Spinal cord (tissue), 9 donors: ENCODE measurements at regions not wholly inside any gene's neighbourhood (a gene's known extent, or its start where the extent isn't known, plus 50 kb on each side); places are given as distances from the start of the nearest gene placed in this dataset.
A peak's percentile ranks its signal among the peaks of the same experiment; 100 is the strongest.

Experiments used
- DNase-seq, 6 donors: peaks; one replicate each; pipeline versions ENCODE4 v3.0.0 to v3.0.0-alpha.2; 2013 to 2015; ENCODE audit warnings: low spot score in 6 of 6, low read depth in 4 of 6
- H3K27ac ChIP-seq: one replicate; pipeline ENCODE4 v1.5.1; 2013; ENCODE audit warnings: low read depth, low read length, control low read depth
- H3K27me3 ChIP-seq: one replicate; pipeline ENCODE4 v1.6.1; 2013; ENCODE audit warnings: low read length; ENCODE audit not compliant: control insufficient read depth, insufficient read depth
- H3K36me3 ChIP-seq: one replicate; pipeline ENCODE4 v1.6.1; 2013; ENCODE audit warnings: low read length; ENCODE audit not compliant: control insufficient read depth, insufficient read depth
- H3K4me1 ChIP-seq: one replicate; pipeline ENCODE4 v1.6.1; 2013; ENCODE audit warnings: low read length; ENCODE audit not compliant: control insufficient read depth, insufficient read depth
- H3K4me3 ChIP-seq: one replicate; pipeline ENCODE4 v1.5.1; 2013; ENCODE audit warnings: low read depth, low read length, control low read depth
- H3K9me3 ChIP-seq: one replicate; pipeline ENCODE4 v1.6.1; 2013; ENCODE audit warnings: low read length; ENCODE audit not compliant: control insufficient read depth, insufficient read depth
- WGBS: methylation state at CpG from one replicate; pipeline ENCODE4 v1.1.5; 2013; ENCODE audit warnings: missing lambda C conversion rate; ENCODE audit not compliant: insufficient coverage; 5-methylcytosine and 5-hydroxymethylcytosine counted together
- donor health status: healthy.

DNA sequence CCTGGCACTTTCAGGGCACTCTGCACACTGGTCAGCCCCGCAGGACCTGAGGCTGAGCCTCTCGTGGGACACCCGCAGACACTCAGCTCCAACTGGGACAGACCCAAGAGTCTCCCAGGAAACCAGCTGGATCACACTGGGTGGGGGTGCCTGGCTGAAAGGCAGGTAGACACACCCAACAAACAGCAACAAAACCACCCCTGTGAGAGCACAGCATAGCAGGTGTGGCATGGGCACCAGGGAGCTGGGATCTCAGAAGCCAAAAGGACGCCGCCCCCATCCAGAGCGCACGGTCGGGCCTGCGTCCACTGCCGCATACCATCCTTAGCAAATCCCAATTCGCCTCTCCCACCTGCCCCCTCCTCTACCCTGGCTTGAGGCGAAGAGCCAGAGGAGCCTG lies 154.2 kb upstream of the LINGO1 start:
- H3K27me3 ChIP-seq: no peaks in the 10 kb centered on the region
- WGBS: 73% methylated on average over 6 of the region's 12 CpGs
- H3K27ac ChIP-seq: no peak overlapping the region
- H3K36me3 ChIP-seq: peaks cover 18% of the 10 kb centered on the region
- DNase-seq: no peak
- no peak overlapping the region for H3K4me3 ChIP-seq
- no peaks in the 10 kb centered on the region for H3K9me3 ChIP-seq
- H3K4me1 ChIP-seq: peaks cover 55% of the 10 kb centered on the region

- H3K27ac ChIP-seq: no peak overlapping the region
- WGBS: 72% methylated on average over 11 of the region's 11 CpGs
- H3K27me3 ChIP-seq: no peaks in the 10 kb centered on the region
- peaks cover 61% of the 10 kb centered on the region for H3K4me1 ChIP-seq
- no peak for DNase-seq
- no peaks in the 10 kb centered on the region for H3K9me3 ChIP-seq
- H3K36me3 ChIP-seq: peaks cover 16% of the 10 kb centered on the region
- H3K4me3 ChIP-seq: no peak overlapping the region
Measured at GRCh38 chr15:77786181-77786890, 153.6 kb upstream of the LINGO1 start.

GRCh38 chr15:77784361-77785292 lies 151.9 kb upstream of the LINGO1 start:
- H3K27ac ChIP-seq: no peak overlapping the region
- 41% methylated on average over 8 of the region's 11 CpGs for WGBS
- DNase-seq: peak in 2 of 6 donors; percentile 29 to 76

GRCh38 chr15:77783636-77784035 lies 150.9 kb upstream of the LINGO1 start:
- WGBS: 57% methylated on average over 6 of the region's 10 CpGs
- Histone ChIP-seq H3K9me3 (no peaks in the 10 kb centered on the region), H3K4me1 (peaks cover 66% of the 10 kb centered on the region), H3K27me3 (no peaks in the 10 kb centered on the region), H3K4me3 (no peak overlapping the region), H3K36me3 (peaks cover 21% of the 10 kb centered on the region), H3K27ac (no peak overlapping the region)
- peak in 1 of 6 donors; percentile 26 for DNase-seq

More at GRCh38 chr15:77784361-77785292, 151.9 kb upstream of the LINGO1 start:
- Histone ChIP-seq H3K9me3 (no peaks in the 10 kb centered on the region), H3K27me3 (no peaks in the 10 kb centered on the region), H3K4me3 (no peak overlapping the region), H3K36me3 (peaks cover 21% of the 10 kb centered on the region), H3K4me1 (peaks cover 66% of the 10 kb centered on the region)

- Histone ChIP-seq H3K4me1 (peaks cover 58% of the 10 kb centered on the region), H3K27ac (no peak overlapping the region), H3K36me3 (peaks cover 21% of the 10 kb centered on the region), H3K4me3 (no peak overlapping the region), H3K27me3 (no peaks in the 10 kb centered on the region), H3K9me3 (no peaks in the 10 kb centered on the region)
- 84% methylated on average over 4 of the region's 4 CpGs for WGBS
- no peak for DNase-seq
Measured at GRCh38 chr15:77782691-77783090, 150.0 kb upstream of the LINGO1 start.

- Histone ChIP-seq H3K27ac (no peak overlapping the region), H3K27me3 (no peaks in the 10 kb centered on the region), H3K4me1 (peaks cover 50% of the 10 kb centered on the region), H3K9me3 (no peaks in the 10 kb centered on the region), H3K36me3 (peaks cover 21% of the 10 kb centered on the region), H3K4me3 (no peak overlapping the region)
- peak in 2 of 6 donors; percentile 91 to 95 for DNase-seq
- 45% methylated on average over 7 of the region's 8 CpGs for WGBS
Measured at GRCh38 chr15:77781946-77782240, 149.2 kb upstream of the LINGO1 start.

- Histone ChIP-seq H3K27me3 (no peaks in the 10 kb centered on the region), H3K9me3 (no peaks in the 10 kb centered on the region), H3K27ac (no peak overlapping the region), H3K4me3 (no peak overlapping the region), H3K36me3 (peaks cover 21% of the 10 kb centered on the region), H3K4me1 (peaks cover 45% of the 10 kb centered on the region)
- peak in 1 of 6 donors; percentile 83 for DNase-seq
- 76% methylated on average over 13 of the region's 16 CpGs for WGBS
Measured at GRCh38 chr15:77781151-77781945, 148.6 kb upstream of the LINGO1 start.

DNA sequence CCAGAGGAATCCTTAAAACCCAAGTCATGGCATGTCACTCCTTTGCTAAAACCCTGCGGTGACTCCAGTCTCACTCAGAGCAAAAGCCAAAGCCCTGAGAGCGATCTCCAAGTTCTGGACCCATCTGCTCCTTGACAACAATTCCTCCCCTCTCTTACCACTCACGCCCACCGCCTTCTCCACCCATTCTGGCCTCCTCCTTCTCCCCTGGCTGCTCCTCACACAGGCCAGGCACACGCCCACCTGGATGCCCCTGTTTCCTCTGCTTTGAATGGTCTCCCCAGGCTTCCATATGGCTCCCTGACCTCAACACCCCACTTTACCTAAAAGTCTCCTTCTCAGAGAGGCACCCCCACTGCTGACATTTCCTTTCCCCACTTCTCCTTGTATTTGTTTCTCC lies 146.1 kb upstream of the LINGO1 start:
- WGBS: 92% methylated on average over 5 of the region's 5 CpGs
- Histone ChIP-seq H3K4me3 (no peak overlapping the region), H3K9me3 (no peaks in the 10 kb centered on the region), H3K36me3 (peaks cover 23% of the 10 kb centered on the region), H3K27ac (no peak overlapping the region), H3K4me1 (peaks cover 47% of the 10 kb centered on the region), H3K27me3 (no peaks in the 10 kb centered on the region)
- DNase-seq: no peak

DNA sequence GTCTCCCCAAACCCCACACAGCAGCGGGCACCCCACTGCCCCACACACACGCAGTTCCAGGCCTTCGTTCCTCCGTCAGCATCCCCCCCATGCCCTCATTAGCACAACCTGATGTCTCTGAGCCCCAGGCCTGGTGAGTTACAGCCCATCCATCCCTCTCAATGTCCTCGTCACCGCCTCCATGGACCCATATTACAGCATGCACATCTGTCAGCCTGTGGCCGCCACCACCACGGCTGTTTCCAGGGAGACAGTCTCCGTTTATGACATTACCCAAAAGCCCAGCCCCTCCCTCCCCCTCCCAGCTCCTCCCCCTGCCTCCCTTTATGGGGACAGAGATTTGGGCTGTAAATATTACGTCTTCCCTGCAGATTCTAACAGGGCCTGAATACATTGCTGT lies 143.1 kb upstream of the LINGO1 start:
- peaks cover 30% of the 10 kb centered on the region for H3K4me1 ChIP-seq
- no peaks in the 10 kb centered on the region for H3K9me3 ChIP-seq
- H3K27ac ChIP-seq: no peak overlapping the region
- H3K27me3 ChIP-seq: no peaks in the 10 kb centered on the region
- 64% methylated on average over 6 of the region's 10 CpGs for WGBS
- H3K4me3 ChIP-seq: no peak overlapping the region
- peaks cover 23% of the 10 kb centered on the region for H3K36me3 ChIP-seq
- DNase-seq: peak in 2 of 6 donors; percentile 29 to 93
